Suprapubic skin (tissue), 4 donors: ENCODE measurements at regions not wholly inside any gene's neighbourhood (a gene's known extent, or its start where the extent isn't known, plus 50 kb on each side); places are given as distances from the start of the nearest gene placed in this dataset.
A peak's percentile ranks its signal among the peaks of the same experiment; 100 is the strongest.

Source experiments
- DNase-seq, 2 donors: peaks; one replicate each; pipeline ENCODE4 v3.0.0-alpha.2; 2019; ENCODE audit warnings: low spot score in 2 of 2
- H3K27ac ChIP-seq: fragments of 200-600 bp; sonication (generic); one replicate; pipeline ENCODE4 v1.5.1; 2019
- H3K27me3 ChIP-seq: fragments of 200-600 bp; sonication (generic); one replicate; pipeline ENCODE4 v1.5.1; 2019
- H3K36me3 ChIP-seq: fragments of 200-600 bp; sonication (generic); one replicate; pipeline ENCODE4 v1.5.1; 2019
- H3K4me1 ChIP-seq: fragments of 200-600 bp; sonication (generic); one replicate; pipeline ENCODE4 v1.5.1; 2019
- H3K4me3 ChIP-seq: fragments of 200-600 bp; sonication (generic); one replicate; pipeline ENCODE4 v1.5.1; 2019; ENCODE audit warnings: mild to moderate bottlenecking
- H3K9me3 ChIP-seq: fragments of 200-600 bp; sonication (generic); one replicate; pipeline ENCODE4 v1.5.1; 2019
- EP300 ChIP-seq: sonication (generic); formaldehyde crosslinking; IDR thresholded peaks from one replicate; pipeline ENCODE4 v1.6.1; 2017; ENCODE audit warnings: antibody characterized with exemption
- POLR2A ChIP-seq, 2 donors: fragments of 450-650 bp; IDR thresholded peaks; one replicate each; pipeline ENCODE4 v1.6.1; 2017; ENCODE audit warnings: antibody characterized with exemption in 2 of 2, mild to moderate bottlenecking in 2 of 2, moderate library complexity in 2 of 2
- POLR2AphosphoS5 ChIP-seq, 3 donors: sonication (generic); formaldehyde crosslinking; IDR thresholded peaks; one replicate each; pipeline ENCODE4 v1.6.1; 2017; ENCODE audit warnings: antibody characterized with exemption in 3 of 3
- WGBS: methylation state at CpG from one replicate; pipeline ENCODE4 v1.1.5; 2018; 5-methylcytosine and 5-hydroxymethylcytosine counted together
- TF ChIP-seq, protein P1 (sequence below), 2 donors: fragments of 200-600 bp in 1 of 2; fragments of 450-650 bp in 1 of 2; sonication (generic) in 1 of 2; IDR thresholded peaks; one replicate each; pipeline ENCODE4 v1.5.1; 2016 to 2019; ENCODE audit warnings: antibody characterized with exemption in 2 of 2, mild to moderate bottlenecking in 1 of 2, moderate library complexity in 1 of 2

GRCh38 chr7:157482025-157482424, 145.2 kb downstream of the DNAJB6 start:
- peak in 1 of 2 donors; percentile 5 for DNase-seq
- Histone ChIP-seq H3K36me3 (no peaks in the 10 kb centered on the region), H3K27me3 (no peaks in the 10 kb centered on the region), H3K4me3 (no peak overlapping the region), H3K4me1 (no peaks in the 10 kb centered on the region), H3K9me3 (no peaks in the 10 kb centered on the region), H3K27ac (no peak overlapping the region)
- TF ChIP-seq EP300 (no peak), POLR2AphosphoS5 (IDR thresholded peaks at IDR 0.05) (no peak), POLR2A (IDR thresholded peaks at IDR 0.05) (no peak)
- TF ChIP-seq, protein P1, sequence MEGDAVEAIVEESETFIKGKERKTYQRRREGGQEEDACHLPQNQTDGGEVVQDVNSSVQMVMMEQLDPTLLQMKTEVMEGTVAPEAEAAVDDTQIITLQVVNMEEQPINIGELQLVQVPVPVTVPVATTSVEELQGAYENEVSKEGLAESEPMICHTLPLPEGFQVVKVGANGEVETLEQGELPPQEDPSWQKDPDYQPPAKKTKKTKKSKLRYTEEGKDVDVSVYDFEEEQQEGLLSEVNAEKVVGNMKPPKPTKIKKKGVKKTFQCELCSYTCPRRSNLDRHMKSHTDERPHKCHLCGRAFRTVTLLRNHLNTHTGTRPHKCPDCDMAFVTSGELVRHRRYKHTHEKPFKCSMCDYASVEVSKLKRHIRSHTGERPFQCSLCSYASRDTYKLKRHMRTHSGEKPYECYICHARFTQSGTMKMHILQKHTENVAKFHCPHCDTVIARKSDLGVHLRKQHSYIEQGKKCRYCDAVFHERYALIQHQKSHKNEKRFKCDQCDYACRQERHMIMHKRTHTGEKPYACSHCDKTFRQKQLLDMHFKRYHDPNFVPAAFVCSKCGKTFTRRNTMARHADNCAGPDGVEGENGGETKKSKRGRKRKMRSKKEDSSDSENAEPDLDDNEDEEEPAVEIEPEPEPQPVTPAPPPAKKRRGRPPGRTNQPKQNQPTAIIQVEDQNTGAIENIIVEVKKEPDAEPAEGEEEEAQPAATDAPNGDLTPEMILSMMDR (IDR thresholded peaks at IDR 0.05): no peak
- 88% methylated on average over 8 of the region's 8 CpGs for WGBS

- no peaks in the 10 kb centered on the region for H3K36me3 ChIP-seq
- no peak for DNase-seq
- 42% methylated on average over 5 of the region's 7 CpGs for WGBS
- no peaks in the 10 kb centered on the region for H3K9me3 ChIP-seq
- H3K4me3 ChIP-seq: no peak overlapping the region
- no peak for TF ChIP-seq EP300
- TF ChIP-seq POLR2A (IDR thresholded peaks at IDR 0.05): no peak
- TF ChIP-seq, protein P1 (IDR thresholded peaks at IDR 0.05): no peak
- TF ChIP-seq POLR2AphosphoS5 (IDR thresholded peaks at IDR 0.05): no peak
- H3K4me1 ChIP-seq: no peaks in the 10 kb centered on the region
- no peaks in the 10 kb centered on the region for H3K27me3 ChIP-seq
- no peak overlapping the region for H3K27ac ChIP-seq
Observed at GRCh38 chr7:157482517-157483087, 145.8 kb downstream of the DNAJB6 start.

DNA sequence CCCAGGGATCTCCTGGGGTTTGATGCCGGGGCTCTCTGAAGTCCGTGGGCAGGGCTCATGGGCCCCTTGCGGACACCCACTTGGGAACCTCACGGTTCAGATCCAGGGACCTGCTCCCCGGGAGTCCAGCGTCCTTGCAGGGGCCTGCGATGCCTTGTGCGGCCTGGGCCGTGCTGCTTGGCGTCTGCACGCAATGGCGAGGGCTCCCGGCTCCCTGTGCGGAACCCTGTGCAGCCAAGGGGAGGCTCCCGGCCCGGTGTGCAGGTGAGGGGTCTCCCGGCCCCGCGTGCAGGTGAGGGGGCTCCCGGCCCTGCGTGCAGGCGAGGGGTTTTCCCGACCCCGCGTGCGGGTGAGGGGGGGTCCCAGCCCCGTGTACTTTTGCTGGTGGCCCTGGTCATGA, 146.7 kb downstream of the DNAJB6 start:
- Histone ChIP-seq H3K36me3 (no peaks in the 10 kb centered on the region), H3K4me1 (no peaks in the 10 kb centered on the region), H3K27me3 (no peaks in the 10 kb centered on the region), H3K9me3 (no peaks in the 10 kb centered on the region), H3K4me3 (no peak overlapping the region), H3K27ac (no peak overlapping the region)
- 85% methylated on average over 12 of the region's 27 CpGs for WGBS
- TF ChIP-seq POLR2A (IDR thresholded peaks at IDR 0.05): no peak
- no peak for TF ChIP-seq POLR2AphosphoS5 (IDR thresholded peaks at IDR 0.05)
- TF ChIP-seq, protein P1 (IDR thresholded peaks at IDR 0.05): no peak
- TF ChIP-seq EP300: no peak
- no peak for DNase-seq

DNA sequence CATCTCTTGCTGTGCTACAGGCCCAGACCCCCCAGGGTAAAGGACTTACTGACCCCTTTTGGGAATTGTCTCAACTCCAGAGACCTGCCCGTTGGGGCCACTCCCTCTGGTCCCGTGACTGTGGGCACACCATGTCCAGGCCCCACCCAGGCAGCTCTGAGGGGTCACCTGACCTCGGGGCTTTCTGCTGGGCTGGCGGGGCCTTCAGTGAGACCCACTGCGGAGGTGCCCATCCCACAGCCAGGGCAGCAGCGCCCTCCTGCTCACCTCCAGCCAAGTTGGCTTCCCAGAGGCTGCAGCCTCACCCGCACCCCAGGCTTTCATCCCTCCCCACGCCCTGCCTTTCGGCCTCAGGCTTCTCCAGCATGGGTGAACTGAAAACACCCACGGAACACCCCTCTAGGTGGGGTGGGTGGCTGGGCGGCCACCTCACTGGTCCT, 147.2 kb downstream of the DNAJB6 start:
- H3K36me3 ChIP-seq: no peaks in the 10 kb centered on the region
- H3K4me1 ChIP-seq: no peaks in the 10 kb centered on the region
- no peak for DNase-seq
- no peak overlapping the region for H3K27ac ChIP-seq
- no peaks in the 10 kb centered on the region for H3K9me3 ChIP-seq
- H3K4me3 ChIP-seq: no peak overlapping the region
- TF ChIP-seq POLR2AphosphoS5 (IDR thresholded peaks at IDR 0.05): no peak
- no peak for TF ChIP-seq POLR2A (IDR thresholded peaks at IDR 0.05)
- TF ChIP-seq, protein P1 (IDR thresholded peaks at IDR 0.05): no peak
- no peak for TF ChIP-seq EP300
- H3K27me3 ChIP-seq: no peaks in the 10 kb centered on the region
- WGBS: 77% methylated on average over 7 of the region's 11 CpGs

GRCh38 chr7:157484411-157485081, 147.7 kb downstream of the DNAJB6 start:
- Histone ChIP-seq H3K9me3 (no peaks in the 10 kb centered on the region), H3K36me3 (no peaks in the 10 kb centered on the region), H3K4me1 (no peaks in the 10 kb centered on the region), H3K27me3 (no peaks in the 10 kb centered on the region), H3K4me3 (no peak overlapping the region), H3K27ac (no peak overlapping the region)
- DNase-seq: no peak
- no peak for TF ChIP-seq POLR2A (IDR thresholded peaks at IDR 0.05)
- TF ChIP-seq POLR2AphosphoS5 (IDR thresholded peaks at IDR 0.05): no peak
- no peak for TF ChIP-seq EP300
- TF ChIP-seq, protein P1 (IDR thresholded peaks at IDR 0.05): no peak
- WGBS: 78% methylated on average over 24 of the region's 28 CpGs
